GM23338 (cell line): ENCODE measurements at regions not wholly inside any gene's neighbourhood (a gene's known extent, or its start where the extent isn't known, plus 50 kb on each side); places are given as distances from the start of the nearest gene placed in this dataset.
A peak's percentile ranks its signal among the peaks of the same experiment; 100 is the strongest.

Experiments used
- ATAC-seq: fragments of 200-7000 bp; cut with Tn5 transposase; 3 replicates; pipeline ENCODE4 v1.9.1; 2020
- DNase-seq: peaks from one replicate; pipeline ENCODE4 v3.0.0-alpha.2; 2015; ENCODE audit warnings: low spot score
- H2AFZ ChIP-seq: fragments of 200-600 bp; sonication (generic); 2 replicates; pipeline ENCODE4 v1.8.0; 2016; ENCODE audit warnings: antibody characterized with exemption, mild to moderate bottlenecking, moderate library complexity
- H3F3A ChIP-seq: fragments of 200-600 bp; sonication (generic); replicated peaks from 2 replicates; pipeline ENCODE4 v1.8.0; 2017; ENCODE audit warnings: antibody characterized with exemption, mixed run types, low read depth
- H3K27ac ChIP-seq: fragments of 200-600 bp; sonication (generic); 2 replicates; pipeline ENCODE4 v1.6.1; 2016; ENCODE audit warnings: low read depth
- H3K27me3 ChIP-seq: fragments of 200-600 bp; sonication (generic); 2 replicates; pipeline ENCODE4 v1.8.0; 2016; ENCODE audit warnings: mild to moderate bottlenecking, mixed run types, moderate library complexity; ENCODE audit not compliant: insufficient read depth
- H3K36me3 ChIP-seq: fragments of 200-600 bp; sonication (generic); 2 replicates; pipeline ENCODE4 v1.8.0; 2016; ENCODE audit warnings: mild to moderate bottlenecking; ENCODE audit not compliant: insufficient read depth
- H3K4me1 ChIP-seq: fragments of 200-600 bp; sonication (generic); 2 replicates; pipeline ENCODE4 v1.8.0; 2016; ENCODE audit warnings: mild to moderate bottlenecking, moderate library complexity; ENCODE audit not compliant: insufficient read depth
- H3K4me2 ChIP-seq: fragments of 200-600 bp; sonication (generic); 2 replicates; pipeline ENCODE4 v1.7.1; 2017; ENCODE audit warnings: mixed run types
- H3K4me3 ChIP-seq: fragments of 200-600 bp; sonication (generic); 2 replicates; pipeline ENCODE4 v1.6.1; 2016; ENCODE audit warnings: mixed run types
- H3K79me2 ChIP-seq: fragments of 200-600 bp; sonication (generic); replicated peaks from 2 replicates; pipeline ENCODE4 v1.8.0; 2017; ENCODE audit warnings: mild to moderate bottlenecking; ENCODE audit not compliant: insufficient read depth
- H3K9me2 ChIP-seq: fragments of 200-600 bp; sonication (generic); 2 replicates; pipeline ENCODE4 v1.8.0; 2017; ENCODE audit not compliant: insufficient read depth
- H4K20me1 ChIP-seq: fragments of 200-600 bp; sonication (generic); replicated peaks from 2 replicates; pipeline ENCODE4 v1.8.0; 2017; ENCODE audit warnings: mild to moderate bottlenecking; ENCODE audit not compliant: insufficient read depth
- H3K27ac Mint-ChIP-seq: 2 replicates; pipeline ENCODE4 v1.8.0; 2020; ENCODE audit warnings: inconsistent platforms, mild to moderate bottlenecking, moderate library complexity, mixed read lengths
- H3K27me3 Mint-ChIP-seq: 3 replicates; pipeline ENCODE4 v1.8.0; 2022; ENCODE audit warnings: low read depth, mild to moderate bottlenecking, moderate library complexity, mixed read lengths, inconsistent platforms; ENCODE audit not compliant: insufficient read depth, poor library complexity
- H3K36me3 Mint-ChIP-seq: 3 replicates; pipeline ENCODE4 v1.8.0; 2021; ENCODE audit warnings: low read depth, mild to moderate bottlenecking, inconsistent platforms, moderate library complexity, mixed read lengths
- H3K4me1 Mint-ChIP-seq: 3 replicates; pipeline ENCODE4 v1.8.0; 2020; ENCODE audit warnings: mild to moderate bottlenecking, inconsistent platforms, mixed read lengths
- H3K4me3 Mint-ChIP-seq: 3 replicates; pipeline ENCODE4 v1.8.0; 2021; ENCODE audit warnings: moderate library complexity, mild to moderate bottlenecking, inconsistent platforms, mixed read lengths
- H3K9me3 Mint-ChIP-seq: 3 replicates; pipeline ENCODE4 v1.8.0; 2020; ENCODE audit warnings: moderate library complexity, mild to moderate bottlenecking, inconsistent platforms, mixed read lengths
- CREB1 ChIP-seq: fragments of 250-450 bp; sonication (Bioruptor Pico); IDR thresholded peaks from 2 replicates; pipeline ENCODE4 v1.5.0; 2020; ENCODE audit warnings: low read depth, mild to moderate bottlenecking, moderate library complexity
- CTCF ChIP-seq, 2 experiments: fragments of 200-600 bp in 1 of 2; sonication (generic) in 1 of 2; conservative IDR thresholded peaks; 2 replicates each; pipeline versions ENCODE4 v1.5.1 to v1.6.1; 2016 to 2017; ENCODE audit warnings: antibody characterized with exemption in 2 of 2, low read depth in 2 of 2, mild to moderate bottlenecking in 2 of 2, moderate library complexity in 1 of 2
- EZH2 ChIP-seq: fragments of 200-600 bp; sonication (generic); IDR thresholded peaks from one replicate; pipeline ENCODE4 v1.8.0; 2017; ENCODE audit warnings: antibody characterized with exemption, mild to moderate bottlenecking, low read depth; ENCODE audit not compliant: unreplicated experiment
- EZH2phosphoT487 ChIP-seq: fragments of 200-600 bp; sonication (generic); IDR thresholded peaks from one replicate; pipeline ENCODE4 v1.8.1; 2018; ENCODE audit warnings: antibody characterized with exemption; ENCODE audit not compliant: unreplicated experiment
- JUNB ChIP-seq: IDR thresholded peaks from one replicate; pipeline ENCODE4 v1.6.1; 2016; ENCODE audit warnings: antibody characterized with exemption; ENCODE audit not compliant: unreplicated experiment
- NANOG ChIP-seq: IDR thresholded peaks from 2 replicates; pipeline ENCODE4 v1.6.1; 2016; ENCODE audit warnings: antibody characterized with exemption, borderline replicate concordance
- POLR2AphosphoS5 ChIP-seq: IDR thresholded peaks from 2 replicates; pipeline ENCODE4 v1.6.1; 2016; ENCODE audit warnings: antibody characterized with exemption, low read depth
- STAT1 ChIP-seq: IDR thresholded peaks from one replicate; pipeline ENCODE4 v1.6.1; 2016; ENCODE audit warnings: antibody characterized with exemption; ENCODE audit not compliant: unreplicated experiment
- ZNF114 ChIP-seq: fragments of 250-450 bp; sonication (Bioruptor Pico); IDR thresholded peaks from 2 replicates; pipeline ENCODE4 v1.5.0; 2020; ENCODE audit warnings: mild to moderate bottlenecking, moderate library complexity
- ZNF331 ChIP-seq: fragments of 250-450 bp; sonication (Bioruptor Pico); IDR thresholded peaks from 2 replicates; pipeline ENCODE4 v1.5.0; 2020; ENCODE audit warnings: low read depth, mild to moderate bottlenecking, moderate library complexity
- TF ChIP-seq, protein P1 (sequence below): IDR thresholded peaks from one replicate; pipeline ENCODE4 v1.6.1; 2018; ENCODE audit warnings: antibody characterized with exemption; ENCODE audit not compliant: unreplicated experiment
- TF ChIP-seq, protein P2 (sequence below): IDR thresholded peaks from 2 replicates; pipeline ENCODE4 v1.6.1; 2016; ENCODE audit warnings: antibody characterized with exemption
- TF ChIP-seq, protein P3 (sequence below): fragments of 250-450 bp; sonication (Bioruptor Pico); IDR thresholded peaks from 2 replicates; pipeline ENCODE4 v1.5.0; 2020; ENCODE audit warnings: mild to moderate bottlenecking, moderate library complexity

GRCh38 chr3:187958432-187959003 is 195.4 kb upstream of the LPP start:
- Histone ChIP-seq H3K79me2 (no peaks in the 10 kb centered on the region), H3K4me1 (no peaks in the 10 kb centered on the region), H3K27ac (no peak overlapping the region), H3K9me2 (peaks cover 14% of the 10 kb centered on the region), H4K20me1 (no peaks in the 10 kb centered on the region), H3K36me3 (no peaks in the 10 kb centered on the region), H3K27me3 (no peaks in the 10 kb centered on the region), H3K4me3 (no peak overlapping the region), H3F3A (no peaks in the 10 kb centered on the region), H3K4me2 (no peak overlapping the region), H2AFZ (peak overlapping the region; percentile 76)
- Mint-ChIP-seq H3K4me1 (peaks cover 3% of the 10 kb centered on the region), H3K9me3 (no peaks in the 10 kb centered on the region), H3K4me3 (no peak overlapping the region), H3K36me3 (no peaks in the 10 kb centered on the region), H3K27me3 (no peaks in the 10 kb centered on the region), H3K27ac (no peak overlapping the region)
- ATAC-seq (no peak), DNase-seq (no peak)
- TF ChIP-seq POLR2AphosphoS5 (no peak), NANOG (no peak), JUNB (no peak), CTCF (conservative IDR thresholded peaks at IDR 0.05; ENCODE audit: low read depth in 2 of 2) (no peak), ZNF331 (CRISPR knock-in tag) (no peak), EZH2 (no peak), CREB1 (CRISPR knock-in tag) (no peak), EZH2phosphoT487 (no peak), ZNF114 (CRISPR knock-in tag) (no peak), STAT1 (no peak)
- TF ChIP-seq, protein P1, sequence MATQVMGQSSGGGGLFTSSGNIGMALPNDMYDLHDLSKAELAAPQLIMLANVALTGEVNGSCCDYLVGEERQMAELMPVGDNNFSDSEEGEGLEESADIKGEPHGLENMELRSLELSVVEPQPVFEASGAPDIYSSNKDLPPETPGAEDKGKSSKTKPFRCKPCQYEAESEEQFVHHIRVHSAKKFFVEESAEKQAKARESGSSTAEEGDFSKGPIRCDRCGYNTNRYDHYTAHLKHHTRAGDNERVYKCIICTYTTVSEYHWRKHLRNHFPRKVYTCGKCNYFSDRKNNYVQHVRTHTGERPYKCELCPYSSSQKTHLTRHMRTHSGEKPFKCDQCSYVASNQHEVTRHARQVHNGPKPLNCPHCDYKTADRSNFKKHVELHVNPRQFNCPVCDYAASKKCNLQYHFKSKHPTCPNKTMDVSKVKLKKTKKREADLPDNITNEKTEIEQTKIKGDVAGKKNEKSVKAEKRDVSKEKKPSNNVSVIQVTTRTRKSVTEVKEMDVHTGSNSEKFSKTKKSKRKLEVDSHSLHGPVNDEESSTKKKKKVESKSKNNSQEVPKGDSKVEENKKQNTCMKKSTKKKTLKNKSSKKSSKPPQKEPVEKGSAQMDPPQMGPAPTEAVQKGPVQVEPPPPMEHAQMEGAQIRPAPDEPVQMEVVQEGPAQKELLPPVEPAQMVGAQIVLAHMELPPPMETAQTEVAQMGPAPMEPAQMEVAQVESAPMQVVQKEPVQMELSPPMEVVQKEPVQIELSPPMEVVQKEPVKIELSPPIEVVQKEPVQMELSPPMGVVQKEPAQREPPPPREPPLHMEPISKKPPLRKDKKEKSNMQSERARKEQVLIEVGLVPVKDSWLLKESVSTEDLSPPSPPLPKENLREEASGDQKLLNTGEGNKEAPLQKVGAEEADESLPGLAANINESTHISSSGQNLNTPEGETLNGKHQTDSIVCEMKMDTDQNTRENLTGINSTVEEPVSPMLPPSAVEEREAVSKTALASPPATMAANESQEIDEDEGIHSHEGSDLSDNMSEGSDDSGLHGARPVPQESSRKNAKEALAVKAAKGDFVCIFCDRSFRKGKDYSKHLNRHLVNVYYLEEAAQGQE, result no peak
- TF ChIP-seq, protein P2, sequence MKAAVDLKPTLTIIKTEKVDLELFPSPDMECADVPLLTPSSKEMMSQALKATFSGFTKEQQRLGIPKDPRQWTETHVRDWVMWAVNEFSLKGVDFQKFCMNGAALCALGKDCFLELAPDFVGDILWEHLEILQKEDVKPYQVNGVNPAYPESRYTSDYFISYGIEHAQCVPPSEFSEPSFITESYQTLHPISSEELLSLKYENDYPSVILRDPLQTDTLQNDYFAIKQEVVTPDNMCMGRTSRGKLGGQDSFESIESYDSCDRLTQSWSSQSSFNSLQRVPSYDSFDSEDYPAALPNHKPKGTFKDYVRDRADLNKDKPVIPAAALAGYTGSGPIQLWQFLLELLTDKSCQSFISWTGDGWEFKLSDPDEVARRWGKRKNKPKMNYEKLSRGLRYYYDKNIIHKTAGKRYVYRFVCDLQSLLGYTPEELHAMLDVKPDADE, result no peak
- TF ChIP-seq, protein P3, sequence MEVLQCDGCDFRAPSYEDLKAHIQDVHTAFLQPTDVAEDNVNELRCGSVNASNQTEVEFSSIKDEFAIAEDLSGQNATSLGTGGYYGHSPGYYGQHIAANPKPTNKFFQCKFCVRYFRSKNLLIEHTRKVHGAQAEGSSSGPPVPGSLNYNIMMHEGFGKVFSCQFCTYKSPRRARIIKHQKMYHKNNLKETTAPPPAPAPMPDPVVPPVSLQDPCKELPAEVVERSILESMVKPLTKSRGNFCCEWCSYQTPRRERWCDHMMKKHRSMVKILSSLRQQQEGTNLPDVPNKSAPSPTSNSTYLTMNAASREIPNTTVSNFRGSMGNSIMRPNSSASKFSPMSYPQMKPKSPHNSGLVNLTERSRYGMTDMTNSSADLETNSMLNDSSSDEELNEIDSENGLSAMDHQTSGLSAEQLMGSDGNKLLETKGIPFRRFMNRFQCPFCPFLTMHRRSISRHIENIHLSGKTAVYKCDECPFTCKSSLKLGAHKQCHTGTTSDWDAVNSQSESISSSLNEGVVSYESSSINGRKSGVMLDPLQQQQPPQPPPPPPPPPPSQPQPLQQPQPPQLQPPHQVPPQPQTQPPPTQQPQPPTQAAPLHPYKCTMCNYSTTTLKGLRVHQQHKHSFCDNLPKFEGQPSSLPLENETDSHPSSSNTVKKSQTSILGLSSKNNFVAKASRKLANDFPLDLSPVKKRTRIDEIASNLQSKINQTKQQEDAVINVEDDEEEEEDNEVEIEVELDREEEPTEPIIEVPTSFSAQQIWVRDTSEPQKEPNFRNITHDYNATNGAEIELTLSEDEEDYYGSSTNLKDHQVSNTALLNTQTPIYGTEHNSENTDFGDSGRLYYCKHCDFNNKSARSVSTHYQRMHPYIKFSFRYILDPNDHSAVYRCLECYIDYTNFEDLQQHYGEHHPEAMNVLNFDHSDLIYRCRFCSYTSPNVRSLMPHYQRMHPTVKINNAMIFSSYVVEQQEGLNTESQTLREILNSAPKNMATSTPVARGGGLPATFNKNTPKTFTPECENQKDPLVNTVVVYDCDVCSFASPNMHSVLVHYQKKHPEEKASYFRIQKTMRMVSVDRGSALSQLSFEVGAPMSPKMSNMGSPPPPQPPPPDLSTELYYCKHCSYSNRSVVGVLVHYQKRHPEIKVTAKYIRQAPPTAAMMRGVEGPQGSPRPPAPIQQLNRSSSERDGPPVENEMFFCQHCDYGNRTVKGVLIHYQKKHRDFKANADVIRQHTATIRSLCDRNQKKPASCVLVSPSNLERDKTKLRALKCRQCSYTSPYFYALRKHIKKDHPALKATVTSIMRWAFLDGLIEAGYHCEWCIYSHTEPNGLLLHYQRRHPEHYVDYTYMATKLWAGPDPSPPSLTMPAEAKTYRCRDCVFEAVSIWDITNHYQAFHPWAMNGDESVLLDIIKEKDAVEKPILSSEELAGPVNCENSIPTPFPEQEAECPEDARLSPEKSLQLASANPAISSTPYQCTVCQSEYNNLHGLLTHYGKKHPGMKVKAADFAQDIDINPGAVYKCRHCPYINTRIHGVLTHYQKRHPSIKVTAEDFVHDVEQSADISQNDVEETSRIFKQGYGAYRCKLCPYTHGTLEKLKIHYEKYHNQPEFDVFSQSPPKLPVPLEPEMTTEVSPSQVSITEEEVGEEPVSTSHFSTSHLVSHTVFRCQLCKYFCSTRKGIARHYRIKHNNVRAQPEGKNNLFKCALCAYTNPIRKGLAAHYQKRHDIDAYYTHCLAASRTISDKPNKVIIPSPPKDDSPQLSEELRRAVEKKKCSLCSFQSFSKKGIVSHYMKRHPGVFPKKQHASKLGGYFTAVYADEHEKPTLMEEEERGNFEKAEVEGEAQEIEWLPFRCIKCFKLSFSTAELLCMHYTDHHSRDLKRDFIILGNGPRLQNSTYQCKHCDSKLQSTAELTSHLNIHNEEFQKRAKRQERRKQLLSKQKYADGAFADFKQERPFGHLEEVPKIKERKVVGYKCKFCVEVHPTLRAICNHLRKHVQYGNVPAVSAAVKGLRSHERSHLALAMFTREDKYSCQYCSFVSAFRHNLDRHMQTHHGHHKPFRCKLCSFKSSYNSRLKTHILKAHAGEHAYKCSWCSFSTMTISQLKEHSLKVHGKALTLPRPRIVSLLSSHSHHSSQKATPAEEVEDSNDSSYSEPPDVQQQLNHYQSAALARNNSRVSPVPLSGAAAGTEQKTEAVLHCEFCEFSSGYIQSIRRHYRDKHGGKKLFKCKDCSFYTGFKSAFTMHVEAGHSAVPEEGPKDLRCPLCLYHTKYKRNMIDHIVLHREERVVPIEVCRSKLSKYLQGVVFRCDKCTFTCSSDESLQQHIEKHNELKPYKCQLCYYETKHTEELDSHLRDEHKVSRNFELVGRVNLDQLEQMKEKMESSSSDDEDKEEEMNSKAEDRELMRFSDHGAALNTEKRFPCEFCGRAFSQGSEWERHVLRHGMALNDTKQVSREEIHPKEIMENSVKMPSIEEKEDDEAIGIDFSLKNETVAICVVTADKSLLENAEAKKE, result no peak
